BE2C (cell line): ENCODE measurements at regions not wholly inside any gene's neighbourhood (a gene's known extent, or its start where the extent isn't known, plus 50 kb on each side); places are given as distances from the start of the nearest gene placed in this dataset.

Experiments
- DNase-seq: peaks from one replicate; pipeline ENCODE4 v3.0.0-alpha.2; 2020
- H3K27me3 ChIP-seq: fragments of 250-450 bp; sonication (Bioruptor Pico); 2 replicates; pipeline ENCODE4 v1.5.1; 2020; ENCODE audit warnings: mild to moderate bottlenecking
- H3K36me3 ChIP-seq: fragments of 250-450 bp; sonication (Bioruptor Pico); 2 replicates; pipeline ENCODE4 v1.5.1; 2020; ENCODE audit warnings: mild to moderate bottlenecking
- H3K4me1 ChIP-seq: fragments of 250-450 bp; sonication (Bioruptor Pico); 2 replicates; pipeline ENCODE4 v1.5.1; 2020
- H3K4me3 ChIP-seq: 2 replicates; pipeline ENCODE4 v1.5.1; 2011; ENCODE audit warnings: low read depth, low read length
- H3K9me3 ChIP-seq: fragments of 250-450 bp; sonication (Bioruptor Pico); 2 replicates; pipeline ENCODE4 v1.5.1; 2020
- CTCF ChIP-seq: IDR thresholded peaks from 2 replicates; pipeline ENCODE4 v1.5.1; 2012; ENCODE audit warnings: mild to moderate bottlenecking, low read depth, low read length

DNA sequence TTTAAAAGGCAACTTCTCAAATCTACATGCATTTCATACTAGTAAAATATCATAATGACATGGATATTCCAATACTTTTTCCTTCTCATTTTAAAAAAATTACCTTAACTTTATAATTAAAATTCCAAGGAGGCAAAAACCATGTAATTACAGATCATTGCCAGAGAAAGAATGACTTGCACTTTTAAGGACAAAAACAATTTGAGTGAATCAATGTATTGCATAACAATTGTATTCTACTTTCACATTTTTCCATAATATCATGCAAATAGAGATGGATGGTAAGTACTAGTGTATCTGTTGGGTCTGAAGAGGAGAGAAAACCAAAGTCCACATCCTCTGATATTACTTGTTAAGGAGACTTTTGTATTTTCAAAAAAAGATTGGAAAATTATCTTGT, 89.5 kb upstream of the NCK2 start:
- no peak for TF ChIP-seq CTCF
- Histone ChIP-seq H3K36me3 (no peaks in the 10 kb centered on the region), H3K27me3 (no peaks in the 10 kb centered on the region), H3K4me1 (no peaks in the 10 kb centered on the region), H3K4me3 (no peak overlapping the region), H3K9me3 (no peaks in the 10 kb centered on the region)
- DNase-seq: no peak

- Histone ChIP-seq H3K36me3 (no peaks in the 10 kb centered on the region), H3K9me3 (no peaks in the 10 kb centered on the region), H3K4me1 (no peaks in the 10 kb centered on the region), H3K27me3 (no peaks in the 10 kb centered on the region), H3K4me3 (no peak overlapping the region)
- TF ChIP-seq CTCF: no peak
- DNase-seq: no peak
Measured at GRCh38 chr2:105654474-105655004, 90.2 kb upstream of the NCK2 start.

GRCh38 chr2:105653302-105653701, 91.4 kb upstream of the NCK2 start:
- TF ChIP-seq CTCF: no peak

GRCh38 chr2:105652014-105652796, 92.5 kb upstream of the NCK2 start:
- H3K36me3 ChIP-seq: no peaks in the 10 kb centered on the region
- DNase-seq: no peak
- H3K9me3 ChIP-seq: no peaks in the 10 kb centered on the region
- no peak for TF ChIP-seq CTCF
- no peak overlapping the region for H3K4me3 ChIP-seq
- H3K4me1 ChIP-seq: no peaks in the 10 kb centered on the region
- H3K27me3 ChIP-seq: no peaks in the 10 kb centered on the region

More at GRCh38 chr2:105653302-105653701, 91.4 kb upstream of the NCK2 start:
- no peaks in the 10 kb centered on the region for H3K36me3 ChIP-seq
- H3K9me3 ChIP-seq: no peaks in the 10 kb centered on the region
- no peaks in the 10 kb centered on the region for H3K4me1 ChIP-seq
- DNase-seq: no peak
- no peak overlapping the region for H3K4me3 ChIP-seq
- H3K27me3 ChIP-seq: no peaks in the 10 kb centered on the region

- H3K27me3 ChIP-seq: no peaks in the 10 kb centered on the region
- no peaks in the 10 kb centered on the region for H3K9me3 ChIP-seq
- no peaks in the 10 kb centered on the region for H3K36me3 ChIP-seq
- no peak for TF ChIP-seq CTCF
- H3K4me1 ChIP-seq: no peaks in the 10 kb centered on the region
- no peak overlapping the region for H3K4me3 ChIP-seq
- no peak for DNase-seq
Measured at GRCh38 chr2:105649534-105649933, 95.2 kb upstream of the NCK2 start.

DNA sequence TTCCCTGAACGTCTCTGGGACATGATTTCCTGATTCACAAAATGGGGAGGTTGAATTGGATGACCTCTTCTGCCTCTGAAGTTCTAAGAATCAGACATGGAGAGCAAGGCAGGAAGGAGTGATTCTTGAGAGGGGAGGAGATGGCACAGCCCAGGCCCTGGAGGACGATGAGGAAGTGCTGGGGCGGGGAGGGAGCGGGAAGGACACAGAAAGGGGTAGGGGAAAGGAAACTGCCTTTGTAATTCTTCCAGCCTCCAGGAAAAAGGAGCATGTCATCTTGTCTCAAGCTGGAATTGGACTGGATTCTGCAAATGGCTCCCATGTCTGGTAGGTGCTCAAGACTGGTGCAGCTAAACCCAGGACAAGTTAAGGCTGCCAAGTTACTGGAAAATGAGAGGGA, 97.0 kb upstream of the NCK2 start:
- Histone ChIP-seq H3K27me3 (no peaks in the 10 kb centered on the region), H3K36me3 (no peaks in the 10 kb centered on the region), H3K4me3 (no peak overlapping the region), H3K4me1 (no peaks in the 10 kb centered on the region), H3K9me3 (no peaks in the 10 kb centered on the region)
- no peak for DNase-seq
- TF ChIP-seq CTCF: no peak
